ENCODE measurements at regions not wholly inside any gene's neighbourhood (a gene's known extent, or its start where the extent isn't known, plus 50 kb on each side); places are given as distances from the start of the nearest gene placed in this dataset.

DNA sequence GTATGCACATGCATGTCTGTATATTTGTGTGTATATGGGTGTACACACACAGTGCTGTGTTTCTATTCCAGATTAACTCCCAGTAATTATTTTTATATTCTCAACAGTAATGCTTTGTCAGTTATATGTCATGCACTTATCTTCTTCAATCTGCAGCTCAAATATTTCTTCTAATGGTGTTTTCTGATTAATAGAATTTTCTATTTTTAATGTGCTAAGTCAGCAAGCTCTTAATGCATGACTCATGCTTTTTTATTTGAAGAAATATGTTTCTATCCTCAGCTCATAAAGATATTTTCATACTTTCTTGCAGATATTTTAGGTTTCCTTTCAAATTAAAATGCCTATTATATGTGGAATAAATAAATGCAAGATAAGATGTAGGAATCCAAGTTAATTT is 59.7 kb upstream of the TMEM18 start:
- intact Hi-C loops (cut with DNase I), result no loop called here
- Histone ChIP-seq H3K36me3 (no peaks in the 10 kb centered on the region), H3K9me3 (no peaks in the 10 kb centered on the region), H3K4me1 (replicated peaks) (no peaks in the 10 kb centered on the region), H3K4me3 (no peak overlapping the region), H3K27ac (no peak overlapping the region), H3K27me3 (replicated peaks; ENCODE audit: insufficient read depth) (no peaks in the 10 kb centered on the region)
- DNase-seq (ENCODE audit: low spot score), result no peak
- TF ChIP-seq POLR2A (IDR thresholded peaks at IDR 0.05) (no peak), POLR2AphosphoS5 (IDR thresholded peaks at IDR 0.05) (no peak)
- TF ChIP-seq, protein P1, sequence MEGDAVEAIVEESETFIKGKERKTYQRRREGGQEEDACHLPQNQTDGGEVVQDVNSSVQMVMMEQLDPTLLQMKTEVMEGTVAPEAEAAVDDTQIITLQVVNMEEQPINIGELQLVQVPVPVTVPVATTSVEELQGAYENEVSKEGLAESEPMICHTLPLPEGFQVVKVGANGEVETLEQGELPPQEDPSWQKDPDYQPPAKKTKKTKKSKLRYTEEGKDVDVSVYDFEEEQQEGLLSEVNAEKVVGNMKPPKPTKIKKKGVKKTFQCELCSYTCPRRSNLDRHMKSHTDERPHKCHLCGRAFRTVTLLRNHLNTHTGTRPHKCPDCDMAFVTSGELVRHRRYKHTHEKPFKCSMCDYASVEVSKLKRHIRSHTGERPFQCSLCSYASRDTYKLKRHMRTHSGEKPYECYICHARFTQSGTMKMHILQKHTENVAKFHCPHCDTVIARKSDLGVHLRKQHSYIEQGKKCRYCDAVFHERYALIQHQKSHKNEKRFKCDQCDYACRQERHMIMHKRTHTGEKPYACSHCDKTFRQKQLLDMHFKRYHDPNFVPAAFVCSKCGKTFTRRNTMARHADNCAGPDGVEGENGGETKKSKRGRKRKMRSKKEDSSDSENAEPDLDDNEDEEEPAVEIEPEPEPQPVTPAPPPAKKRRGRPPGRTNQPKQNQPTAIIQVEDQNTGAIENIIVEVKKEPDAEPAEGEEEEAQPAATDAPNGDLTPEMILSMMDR (IDR thresholded peaks at IDR 0.05), result no peak

DNA sequence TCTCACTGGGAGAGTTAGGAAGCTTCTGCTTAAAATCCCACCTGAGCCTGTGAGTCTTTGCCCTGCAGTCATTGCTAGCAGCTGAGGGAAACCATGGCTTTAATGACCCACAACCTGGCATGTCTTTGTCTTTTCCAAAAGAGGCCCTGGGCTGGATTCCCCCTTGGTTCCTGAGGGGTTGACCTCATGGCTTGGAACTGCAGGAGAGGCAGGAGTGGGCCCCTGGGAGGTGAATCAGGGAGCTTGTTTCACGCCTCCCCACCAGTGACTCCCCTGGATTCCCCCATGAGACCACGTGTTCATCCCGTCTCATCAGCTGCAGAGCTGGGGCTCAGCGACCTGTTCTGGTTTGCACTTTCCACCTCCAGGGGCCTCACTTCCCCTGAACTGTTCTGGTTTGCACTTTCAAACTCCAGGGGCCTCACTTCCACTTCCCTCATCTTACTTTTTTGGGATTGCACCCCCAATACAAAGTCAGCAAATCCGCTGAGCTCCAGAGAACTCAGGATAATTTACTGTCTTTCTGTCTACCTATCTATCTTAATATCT is 58.5 kb upstream of the TMEM18 start:
- Histone ChIP-seq H3K4me1 (replicated peaks) (no peaks in the 10 kb centered on the region), H3K36me3 (no peaks in the 10 kb centered on the region), H3K27ac (no peak overlapping the region), H3K9me3 (no peaks in the 10 kb centered on the region), H3K4me3 (no peak overlapping the region), H3K27me3 (replicated peaks; ENCODE audit: insufficient read depth) (no peaks in the 10 kb centered on the region)
- intact Hi-C loops (cut with DNase I), result no loop called here
- 64% methylated on average over 5 of the region's 5 CpGs for WGBS
- TF ChIP-seq, protein P1 (IDR thresholded peaks at IDR 0.05), result no peak
- no peak for TF ChIP-seq POLR2AphosphoS5 (IDR thresholded peaks at IDR 0.05)
- DNase-seq (ENCODE audit: low spot score), result no peak

DNA sequence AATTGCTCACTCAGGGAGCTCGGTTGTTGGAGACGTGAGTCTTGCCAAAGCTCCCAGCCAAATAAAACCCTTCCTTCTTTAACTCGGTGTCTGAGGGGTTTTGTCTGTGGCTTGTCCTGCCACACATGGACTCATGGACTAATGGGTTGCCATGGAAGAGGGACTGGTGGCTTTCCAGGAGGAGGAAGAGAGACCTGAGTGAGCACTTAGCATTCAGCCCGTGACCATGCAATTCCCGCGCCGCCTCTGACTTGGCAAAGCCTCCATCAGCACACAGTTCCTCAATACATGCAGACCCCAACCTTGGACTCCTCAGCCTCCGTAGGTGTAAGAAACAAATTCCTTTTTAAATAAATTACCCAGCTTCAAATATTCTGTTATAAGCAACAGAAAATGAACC is 57.3 kb upstream of the TMEM18 start:
- TF ChIP-seq, protein P1 (IDR thresholded peaks at IDR 0.05), result no peak
- TF ChIP-seq POLR2AphosphoS5 (IDR thresholded peaks at IDR 0.05), result no peak
- 89% methylated on average over 8 of the region's 8 CpGs for WGBS
- Histone ChIP-seq H3K4me3 (no peak overlapping the region), H3K27ac (no peak overlapping the region), H3K36me3 (no peaks in the 10 kb centered on the region), H3K27me3 (replicated peaks; ENCODE audit: insufficient read depth) (peaks cover 2% of the 10 kb centered on the region), H3K9me3 (no peaks in the 10 kb centered on the region), H3K4me1 (replicated peaks) (no peaks in the 10 kb centered on the region)
- DNase-seq (ENCODE audit: low spot score), result no peak
- intact Hi-C loops (cut with DNase I), result no loop called here

DNA sequence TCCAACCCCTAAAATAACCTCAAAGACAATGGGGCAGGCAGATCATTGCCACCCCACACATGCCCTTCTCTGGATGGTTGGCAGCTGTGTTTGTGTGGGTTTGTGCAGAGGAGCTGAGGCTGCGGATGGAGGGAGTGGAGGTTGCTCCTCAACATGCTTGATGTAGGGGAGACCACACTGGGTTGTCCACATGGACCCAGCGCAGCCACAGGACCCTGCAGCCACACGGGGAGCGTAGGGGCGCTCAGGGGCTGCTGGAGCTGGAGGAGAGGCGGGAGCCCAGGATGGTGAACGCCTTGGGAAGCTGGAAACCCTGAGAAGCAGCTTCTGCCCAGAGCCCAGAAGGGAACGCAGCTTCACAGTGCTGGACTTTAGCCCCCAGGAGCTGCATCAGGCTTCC is 56.3 kb upstream of the TMEM18 start:
- no peak for DNase-seq (ENCODE audit: low spot score)
- Histone ChIP-seq H3K27ac (no peak overlapping the region), H3K4me3 (no peak overlapping the region), H3K36me3 (no peaks in the 10 kb centered on the region), H3K4me1 (replicated peaks) (no peaks in the 10 kb centered on the region), H3K27me3 (replicated peaks; ENCODE audit: insufficient read depth) (peaks cover 2% of the 10 kb centered on the region), H3K9me3 (no peaks in the 10 kb centered on the region)
- intact Hi-C loops (cut with DNase I), result no loop called here
- 95% methylated on average over 8 of the region's 8 CpGs for WGBS
- TF ChIP-seq POLR2AphosphoS5 (IDR thresholded peaks at IDR 0.05) (no peak), POLR2A (IDR thresholded peaks at IDR 0.05) (no peak)
- TF ChIP-seq, protein P1 (IDR thresholded peaks at IDR 0.05), result no peak

DNA sequence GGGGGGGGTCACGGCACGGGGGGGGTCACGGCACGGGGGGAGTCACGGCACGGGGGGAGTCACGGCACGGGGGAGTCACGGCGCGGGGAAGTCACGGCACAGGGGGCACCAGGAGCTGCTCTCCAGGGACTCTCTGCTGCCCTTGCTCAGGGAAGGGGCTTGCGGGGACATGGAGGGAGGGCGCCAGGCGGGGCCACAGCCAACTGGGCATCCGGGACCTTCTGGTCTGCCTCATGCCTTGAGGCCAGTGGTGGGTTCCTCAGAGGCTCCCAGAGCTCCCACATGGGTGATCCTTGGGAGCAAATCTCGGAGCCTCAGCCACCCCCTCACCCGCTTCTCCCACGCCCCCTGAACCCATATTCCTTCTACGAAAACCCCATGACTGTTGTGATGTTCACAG is 55.8 kb upstream of the TMEM18 start:
- no peak for DNase-seq (ENCODE audit: low spot score)
- H3K27me3 ChIP-seq (replicated peaks; ENCODE audit: insufficient read depth), result peaks cover 2% of the 10 kb centered on the region
- no peaks in the 10 kb centered on the region for H3K4me1 ChIP-seq (replicated peaks)
- H3K36me3 ChIP-seq, result no peaks in the 10 kb centered on the region
- H3K4me3 ChIP-seq, result no peak overlapping the region
- H3K9me3 ChIP-seq, result no peaks in the 10 kb centered on the region
- intact Hi-C loops (cut with DNase I), result no loop called here
- 92% methylated on average over 18 of the region's 20 CpGs for WGBS
- no peak for TF ChIP-seq POLR2AphosphoS5 (IDR thresholded peaks at IDR 0.05)
- no peak for TF ChIP-seq POLR2A (IDR thresholded peaks at IDR 0.05)
- TF ChIP-seq, protein P1 (IDR thresholded peaks at IDR 0.05), result no peak
- H3K27ac ChIP-seq, result no peak overlapping the region

Measured in prostate gland (tissue), 2 donors.